ENCODE measurements at regions not wholly inside any gene's neighbourhood (a gene's known extent, or its start where the extent isn't known, plus 50 kb on each side); places are given as distances from the start of the nearest gene placed in this dataset.
"Not testable (repeated sequence)": the region's sequence is repeated elsewhere in the genome, so short reads cannot be mapped to it uniquely, and the experiment has no call there.

- H3K4me3 Mint-ChIP-seq; ATAC-seq; POLR2A ChIA-PET; H3K4me1 Mint-ChIP-seq (ENCODE audit: low read depth); H3K36me3 Mint-ChIP-seq (ENCODE audit: low read depth); H3K27me3 Mint-ChIP-seq (ENCODE audit: low read depth); CTCF ChIA-PET; H3K9me3 Mint-ChIP-seq (ENCODE audit: insufficient read depth); DNase-seq; H3K27ac Mint-ChIP-seq: not testable (repeated sequence)
Observed at GRCh38 chr5:97234380-97234779, 51.3 kb upstream of the RIOK2 start.

GRCh38 chr5:97242341-97242740 lies 59.3 kb upstream of the RIOK2 start:
- no peak overlapping the region for H3K4me3 Mint-ChIP-seq
- no peaks in the 10 kb centered on the region for H3K27me3 Mint-ChIP-seq (ENCODE audit: low read depth)
- POLR2A ChIA-PET: no interaction called here
- H3K9me3 Mint-ChIP-seq (ENCODE audit: insufficient read depth): no peaks in the 10 kb centered on the region
- CTCF ChIA-PET: no interaction called here
- no peak for DNase-seq
- no peak overlapping the region for H3K27ac Mint-ChIP-seq
- H3K36me3 Mint-ChIP-seq (ENCODE audit: low read depth): no peaks in the 10 kb centered on the region
- no peak for ATAC-seq
- H3K4me1 Mint-ChIP-seq (ENCODE audit: low read depth): no peaks in the 10 kb centered on the region

GRCh38 chr5:97243353-97243752 lies 60.3 kb upstream of the RIOK2 start:
- no peaks in the 10 kb centered on the region for H3K4me1 Mint-ChIP-seq (ENCODE audit: low read depth)
- CTCF ChIA-PET: no interaction called here
- H3K27me3 Mint-ChIP-seq (ENCODE audit: low read depth): no peaks in the 10 kb centered on the region
- H3K4me3 Mint-ChIP-seq: no peak overlapping the region
- ATAC-seq (no peak), DNase-seq (no peak)
- POLR2A ChIA-PET: no interaction called here
- H3K36me3 Mint-ChIP-seq (ENCODE audit: low read depth): no peaks in the 10 kb centered on the region
- H3K9me3 Mint-ChIP-seq (ENCODE audit: insufficient read depth): no peaks in the 10 kb centered on the region
- H3K27ac Mint-ChIP-seq: no peak overlapping the region

- Mint-ChIP-seq H3K36me3 (ENCODE audit: low read depth) (no peaks in the 10 kb centered on the region), H3K4me3 (no peak overlapping the region), H3K27me3 (ENCODE audit: low read depth) (no peaks in the 10 kb centered on the region), H3K4me1 (ENCODE audit: low read depth) (no peaks in the 10 kb centered on the region), H3K9me3 (ENCODE audit: insufficient read depth) (no peaks in the 10 kb centered on the region), H3K27ac (no peak overlapping the region)
- ATAC-seq: no peak
- DNase-seq: no peak
- POLR2A ChIA-PET: no interaction called here
- CTCF ChIA-PET: no interaction called here
Observed at GRCh38 chr5:97245386-97245785, 62.3 kb upstream of the RIOK2 start.

GRCh38 chr5:97250113-97250512 lies 67.1 kb upstream of the RIOK2 start:
- H3K36me3 Mint-ChIP-seq (ENCODE audit: low read depth): no peaks in the 10 kb centered on the region
- ChIA-PET CTCF (no interaction called here), POLR2A (no interaction called here)
- no peaks in the 10 kb centered on the region for H3K9me3 Mint-ChIP-seq (ENCODE audit: insufficient read depth)
- DNase-seq (no peak), ATAC-seq (no peak)
- H3K27ac Mint-ChIP-seq: no peak overlapping the region
- no peaks in the 10 kb centered on the region for H3K4me1 Mint-ChIP-seq (ENCODE audit: low read depth)
- no peak overlapping the region for H3K4me3 Mint-ChIP-seq
- H3K27me3 Mint-ChIP-seq (ENCODE audit: low read depth): no peaks in the 10 kb centered on the region

- Mint-ChIP-seq H3K4me1 (ENCODE audit: low read depth) (no peaks in the 10 kb centered on the region), H3K9me3 (ENCODE audit: insufficient read depth) (peaks cover 3% of the 10 kb centered on the region), H3K36me3 (ENCODE audit: low read depth) (no peaks in the 10 kb centered on the region), H3K27ac (no peak overlapping the region), H3K4me3 (no peak overlapping the region), H3K27me3 (ENCODE audit: low read depth) (no peaks in the 10 kb centered on the region)
- ATAC-seq (no peak), DNase-seq (no peak)
- ChIA-PET POLR2A (no interaction called here), CTCF (no interaction called here)
Observed at GRCh38 chr5:97266076-97266475, 83.0 kb upstream of the RIOK2 start.

GRCh38 chr5:97266576-97266975 lies 83.5 kb upstream of the RIOK2 start:
- H3K4me1 Mint-ChIP-seq (ENCODE audit: low read depth): no peaks in the 10 kb centered on the region
- ChIA-PET CTCF (interaction anchor here (1.1 kb wide), 1 partner anchor 35 kb away, joined by 3 read pairs; no protein-coding TSS in a partner anchor), POLR2A (no interaction called here)
- H3K27me3 Mint-ChIP-seq (ENCODE audit: low read depth): no peaks in the 10 kb centered on the region
- no peaks in the 10 kb centered on the region for H3K36me3 Mint-ChIP-seq (ENCODE audit: low read depth)
- no peak overlapping the region for H3K4me3 Mint-ChIP-seq
- ATAC-seq (no peak), DNase-seq (no peak)
- H3K9me3 Mint-ChIP-seq (ENCODE audit: insufficient read depth): peaks cover 3% of the 10 kb centered on the region
- H3K27ac Mint-ChIP-seq: no peak overlapping the region

- POLR2A ChIA-PET: no interaction called here
- Mint-ChIP-seq H3K4me1 (ENCODE audit: low read depth) (no peaks in the 10 kb centered on the region), H3K36me3 (ENCODE audit: low read depth) (no peaks in the 10 kb centered on the region), H3K27ac (no peak overlapping the region), H3K4me3 (no peak overlapping the region), H3K9me3 (ENCODE audit: insufficient read depth) (peaks cover 3% of the 10 kb centered on the region), H3K27me3 (ENCODE audit: low read depth) (no peaks in the 10 kb centered on the region)
- ATAC-seq: no peak
- DNase-seq: no peak
- CTCF ChIA-PET: no interaction called here
Observed at GRCh38 chr5:97267767-97268166, 84.7 kb upstream of the RIOK2 start.

- DNase-seq (no peak), ATAC-seq (no peak)
- Mint-ChIP-seq H3K27me3 (ENCODE audit: low read depth) (no peaks in the 10 kb centered on the region), H3K4me1 (ENCODE audit: low read depth) (no peaks in the 10 kb centered on the region), H3K36me3 (ENCODE audit: low read depth) (no peaks in the 10 kb centered on the region), H3K9me3 (ENCODE audit: insufficient read depth) (peaks cover 6% of the 10 kb centered on the region), H3K27ac (no peak overlapping the region), H3K4me3 (no peak overlapping the region)
- ChIA-PET POLR2A (no interaction called here), CTCF (no interaction called here)
Observed at GRCh38 chr5:97276474-97277120, 93.5 kb upstream of the RIOK2 start.

GRCh38 chr5:97281257-97281656 lies 98.2 kb upstream of the RIOK2 start:
- ATAC-seq: no peak

GRCh38 chr5:97297063-97297703 lies 114.1 kb upstream of the RIOK2 start:
- H3K9me3 Mint-ChIP-seq (ENCODE audit: insufficient read depth): no peaks in the 10 kb centered on the region
- no peaks in the 10 kb centered on the region for H3K4me1 Mint-ChIP-seq (ENCODE audit: low read depth)
- CTCF ChIA-PET: no interaction called here
- no peak overlapping the region for H3K4me3 Mint-ChIP-seq
- no peak for ATAC-seq
- H3K36me3 Mint-ChIP-seq (ENCODE audit: low read depth): no peaks in the 10 kb centered on the region
- no peaks in the 10 kb centered on the region for H3K27me3 Mint-ChIP-seq (ENCODE audit: low read depth)
- peak; percentile 23 for DNase-seq
- H3K27ac Mint-ChIP-seq: no peak overlapping the region
- POLR2A ChIA-PET: interaction anchor here (0.7 kb wide), 1 partner anchor 1452 kb away, joined by 3 read pairs; no protein-coding TSS in a partner anchor

More at GRCh38 chr5:97281257-97281656, 98.2 kb upstream of the RIOK2 start:
- no peaks in the 10 kb centered on the region for H3K27me3 Mint-ChIP-seq (ENCODE audit: low read depth)
- no peak for DNase-seq
- no peaks in the 10 kb centered on the region for H3K4me1 Mint-ChIP-seq (ENCODE audit: low read depth)
- no peak overlapping the region for H3K27ac Mint-ChIP-seq
- POLR2A ChIA-PET: no interaction called here
- no peaks in the 10 kb centered on the region for H3K36me3 Mint-ChIP-seq (ENCODE audit: low read depth)
- H3K4me3 Mint-ChIP-seq: no peak overlapping the region
- H3K9me3 Mint-ChIP-seq (ENCODE audit: insufficient read depth): no peaks in the 10 kb centered on the region
- CTCF ChIA-PET: no interaction called here

GRCh38 chr5:97297704-97298091 lies 114.7 kb upstream of the RIOK2 start:
- Mint-ChIP-seq H3K36me3 (ENCODE audit: low read depth) (no peaks in the 10 kb centered on the region), H3K4me1 (ENCODE audit: low read depth) (no peaks in the 10 kb centered on the region), H3K4me3 (no peak overlapping the region), H3K9me3 (ENCODE audit: insufficient read depth) (no peaks in the 10 kb centered on the region), H3K27ac (no peak overlapping the region), H3K27me3 (ENCODE audit: low read depth) (no peaks in the 10 kb centered on the region)
- ATAC-seq: no peak
- CTCF ChIA-PET: no interaction called here
- no peak for DNase-seq
- POLR2A ChIA-PET: interaction anchor here (0.7 kb wide), 1 partner anchor 1451 kb away, joined by 3 read pairs; no protein-coding TSS in a partner anchor

- H3K27me3 Mint-ChIP-seq (ENCODE audit: low read depth); H3K4me1 Mint-ChIP-seq (ENCODE audit: low read depth); POLR2A ChIA-PET; ATAC-seq; H3K27ac Mint-ChIP-seq; H3K9me3 Mint-ChIP-seq (ENCODE audit: insufficient read depth); H3K36me3 Mint-ChIP-seq (ENCODE audit: low read depth); CTCF ChIA-PET; H3K4me3 Mint-ChIP-seq; DNase-seq: not testable (repeated sequence)
Observed at GRCh38 chr5:97301181-97301580, 118.1 kb upstream of the RIOK2 start.
